Testis (tissue), 2 donors: ENCODE measurements at regions not wholly inside any gene's neighbourhood (a gene's known extent, or its start where the extent isn't known, plus 50 kb on each side); places are given as distances from the start of the nearest gene placed in this dataset.

Experiments used
- CTCF ChIP-seq, 3 experiments: fragments of 450-650 bp in 2 of 3; fragments of 200-600 bp in 1 of 3; sonication (generic) in 1 of 3; IDR thresholded peaks; one replicate each; pipeline ENCODE4 v1.5.1; 2016 to 2019; ENCODE audit warnings: antibody characterized with exemption in 3 of 3, mild to moderate bottlenecking in 2 of 3, moderate library complexity in 1 of 3
- POLR2A ChIP-seq: fragments of 450-650 bp; IDR thresholded peaks from one replicate; pipeline ENCODE4 v1.6.1; 2017; ENCODE audit warnings: antibody characterized with exemption, mild to moderate bottlenecking, moderate library complexity

DNA sequence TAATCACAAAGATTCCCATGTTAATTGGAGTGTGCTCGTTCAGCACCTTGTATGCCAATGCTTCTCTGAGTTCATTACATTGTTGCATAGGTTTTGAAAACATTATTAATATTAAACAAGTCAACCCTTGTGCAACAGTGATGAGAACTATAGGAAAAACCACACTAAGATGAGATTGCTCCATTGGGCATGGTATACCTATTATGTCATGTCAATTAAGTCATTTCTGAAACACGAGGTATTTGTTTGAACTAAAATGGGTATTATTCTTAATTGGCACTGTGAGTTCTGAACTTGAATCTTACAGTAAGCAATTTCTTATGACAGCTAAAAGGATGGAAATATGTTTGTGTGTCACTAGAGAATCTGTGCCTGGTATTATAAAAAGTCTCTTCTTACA is 447.7 kb downstream of the EFNA5 start:
- TF ChIP-seq CTCF (IDR thresholded peaks at IDR 0.05) (no peak), POLR2A (no peak)
